GM23248 (cell line): ENCODE measurements at regions not wholly inside any gene's neighbourhood (a gene's known extent, or its start where the extent isn't known, plus 50 kb on each side); places are given as distances from the start of the nearest gene placed in this dataset.

Experiments used
- DNase-seq: peaks from one replicate; pipeline ENCODE4 v3.0.0-alpha.2; 2015
- H2AFZ ChIP-seq: fragments of 200-600 bp; sonication (generic); 2 replicates; pipeline ENCODE4 v1.6.1; 2016; ENCODE audit warnings: antibody characterized with exemption
- H3F3A ChIP-seq: fragments of 200-600 bp; sonication (generic); 2 replicates; pipeline ENCODE4 v1.6.1; 2016; ENCODE audit warnings: mild to moderate bottlenecking, antibody characterized with exemption, mixed run types; ENCODE audit not compliant: insufficient read depth
- H3K27ac ChIP-seq: fragments of 200-600 bp; sonication (generic); 2 replicates; pipeline ENCODE4 v1.5.1; 2016; ENCODE audit warnings: mild to moderate bottlenecking
- H3K27me3 ChIP-seq: fragments of 200-600 bp; sonication (generic); replicated peaks from 2 replicates; pipeline ENCODE4 v1.6.1; 2016; ENCODE audit warnings: mild to moderate bottlenecking; ENCODE audit not compliant: insufficient read depth
- H3K36me3 ChIP-seq: fragments of 200-600 bp; sonication (generic); 2 replicates; pipeline ENCODE4 v1.6.1; 2016; ENCODE audit warnings: low read depth, mild to moderate bottlenecking
- H3K4me1 ChIP-seq: fragments of 200-600 bp; sonication (generic); 2 replicates; pipeline ENCODE4 v1.6.1; 2016; ENCODE audit warnings: mild to moderate bottlenecking; ENCODE audit not compliant: insufficient read depth
- H3K4me2 ChIP-seq: fragments of 200-600 bp; sonication (generic); one replicate; pipeline ENCODE4 v1.6.1; 2016; ENCODE audit warnings: mild to moderate bottlenecking; ENCODE audit not compliant: unreplicated experiment
- H3K4me3 ChIP-seq: fragments of 200-600 bp; sonication (generic); 2 replicates; pipeline ENCODE4 v1.5.1; 2016; ENCODE audit warnings: mild to moderate bottlenecking
- H3K79me2 ChIP-seq: fragments of 200-600 bp; sonication (generic); 2 replicates; pipeline ENCODE4 v1.6.1; 2016; ENCODE audit warnings: mild to moderate bottlenecking; ENCODE audit not compliant: insufficient read depth
- H3K9ac ChIP-seq: fragments of 200-600 bp; sonication (generic); 2 replicates; pipeline ENCODE4 v1.6.1; 2016; ENCODE audit warnings: mild to moderate bottlenecking
- H3K9me2 ChIP-seq: fragments of 200-600 bp; sonication (generic); 2 replicates; pipeline ENCODE4 v1.6.1; 2016; ENCODE audit warnings: mixed run types, mild to moderate bottlenecking, moderate library complexity; ENCODE audit not compliant: insufficient read depth
- H3K9me3 ChIP-seq: fragments of 200-600 bp; sonication (generic); one replicate; pipeline ENCODE4 v1.6.1; 2017; ENCODE audit warnings: low read depth
- H4K20me1 ChIP-seq: fragments of 200-600 bp; sonication (generic); 2 replicates; pipeline ENCODE4 v1.6.0; 2016; ENCODE audit not compliant: insufficient read depth
- EZH2 ChIP-seq: fragments of 200-600 bp; sonication (generic); IDR thresholded peaks from 2 replicates; pipeline ENCODE4 v1.6.1; 2018; ENCODE audit warnings: antibody characterized with exemption, mild to moderate bottlenecking; ENCODE audit not compliant: insufficient read depth, poor library complexity, severe bottlenecking
- EZH2phosphoT487 ChIP-seq: fragments of 200-600 bp; sonication (generic); IDR thresholded peaks from 2 replicates; pipeline ENCODE4 v1.6.1; 2018; ENCODE audit warnings: antibody characterized with exemption, moderate library complexity, mild to moderate bottlenecking, low read depth; ENCODE audit not compliant: insufficient read depth
- whole genome bisulfite sequencing, 2 experiments: methylation state at CpG; one replicate each; pipeline ENCODE4 v1.1.6; 2015 to 2017; ENCODE audit warnings: low lambda C conversion rate in 2 of 2, low coverage in 1 of 2; ENCODE audit errors: missing lambda C conversion rate in 2 of 2; 5-methylcytosine and 5-hydroxymethylcytosine counted together
- in situ Hi-C: fragments of 300-500 bp; cut with MboI; formaldehyde crosslinking; loops from 2 replicates; pipeline ENCODE4 v1.15.0; 2020

DNA sequence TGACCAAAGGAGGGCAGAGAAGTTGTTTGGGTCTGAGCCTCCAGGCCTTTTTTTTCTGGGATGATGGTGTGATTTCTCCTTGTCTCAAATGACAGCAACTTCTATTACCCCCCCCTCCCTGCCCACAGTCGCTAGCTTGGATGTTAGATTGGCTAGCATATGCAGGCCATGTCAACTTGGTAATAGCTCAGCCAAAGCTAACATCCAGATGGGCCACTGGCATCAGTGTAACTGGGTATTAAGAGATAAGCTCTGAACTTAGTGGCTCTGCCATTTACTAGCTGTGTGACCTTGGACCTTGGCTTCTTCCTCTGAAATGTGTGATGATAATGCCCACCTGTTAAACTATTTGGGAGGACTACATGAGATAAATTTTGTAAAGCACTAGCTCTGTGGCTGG, 86.9 kb upstream of the TSPAN2 start:
- peaks cover 3% of the 10 kb centered on the region; the same call in 1 of the 2 replicates for H3K9me2 ChIP-seq
- no peaks in the 10 kb centered on the region for H3K27me3 ChIP-seq
- no peaks in the 10 kb centered on the region for H3K79me2 ChIP-seq
- H3K9ac ChIP-seq: no peak overlapping the region
- in situ Hi-C loops: no loop called here
- 100% methylated on average over 1 of the region's 1 CpG for WGBS, 2 experiments
- H3K4me2 ChIP-seq: no peak overlapping the region
- no peaks in the 10 kb centered on the region for H4K20me1 ChIP-seq
- TF ChIP-seq EZH2: no peak
- no peak for TF ChIP-seq EZH2phosphoT487
- H3K4me1 ChIP-seq: peaks cover 45% of the 10 kb centered on the region
- no peak for DNase-seq
- no peak overlapping the region for H2AFZ ChIP-seq
- no peak overlapping the region for H3K4me3 ChIP-seq
- H3K36me3 ChIP-seq: no peaks in the 10 kb centered on the region
- H3F3A ChIP-seq: peaks cover 47% of the 10 kb centered on the region
- no peaks in the 10 kb centered on the region for H3K9me3 ChIP-seq
- no peak overlapping the region for H3K27ac ChIP-seq

DNA sequence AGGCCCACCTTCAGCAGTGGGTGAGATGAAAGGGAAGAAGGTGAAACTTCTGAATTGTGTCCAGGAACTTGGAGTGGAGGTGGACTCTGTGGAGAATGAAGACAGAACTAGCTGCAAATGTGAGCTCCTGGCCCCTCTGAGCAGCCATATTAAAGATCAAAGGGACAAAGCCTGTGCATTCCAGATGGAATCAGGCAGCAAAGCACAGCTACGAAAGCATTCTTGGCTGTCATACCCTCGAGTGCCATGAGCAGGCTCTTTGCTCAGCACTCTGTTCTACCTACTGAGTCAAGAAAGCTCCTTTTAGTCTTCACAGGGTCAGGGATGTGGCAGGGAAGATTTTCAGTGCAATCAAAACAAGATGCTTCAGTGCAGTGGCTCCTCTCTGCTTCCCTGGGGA, 86.3 kb upstream of the TSPAN2 start:
- no peak for DNase-seq
- Histone ChIP-seq H3K27me3 (no peaks in the 10 kb centered on the region), H3K9me3 (no peaks in the 10 kb centered on the region), H4K20me1 (no peaks in the 10 kb centered on the region), H3F3A (peaks cover 49% of the 10 kb centered on the region), H3K27ac (no peak overlapping the region), H2AFZ (no peak overlapping the region), H3K9me2 (peaks cover 3% of the 10 kb centered on the region; the same call in 1 of the 2 replicates), H3K4me1 (peaks cover 45% of the 10 kb centered on the region), H3K9ac (no peak overlapping the region), H3K36me3 (no peaks in the 10 kb centered on the region), H3K79me2 (no peaks in the 10 kb centered on the region), H3K4me2 (no peak overlapping the region), H3K4me3 (no peak overlapping the region)
- TF ChIP-seq EZH2 (no peak), EZH2phosphoT487 (no peak)
- in situ Hi-C loops: no loop called here
- 62 to 68% methylated on average over 2 of the region's 2 CpGs for WGBS, 2 experiments

DNA sequence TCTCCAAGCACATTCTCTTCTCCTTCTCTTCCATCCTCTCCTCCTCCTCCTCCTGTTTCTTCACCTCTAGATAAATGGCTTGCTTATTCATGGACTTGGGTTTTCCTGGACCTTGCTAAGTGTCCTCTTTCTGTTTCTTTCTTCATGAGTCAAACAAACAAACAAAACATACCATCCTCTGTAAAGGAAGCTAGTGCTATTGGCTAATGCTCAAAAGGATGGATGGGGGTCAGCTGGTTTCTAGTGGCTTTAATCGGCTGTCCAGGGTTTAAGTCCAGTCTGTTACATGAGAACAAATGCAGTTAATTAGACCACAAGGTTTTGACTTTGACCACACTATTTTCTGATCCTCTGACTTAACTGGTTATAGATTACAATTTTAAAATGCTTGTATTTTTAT, 83.8 kb upstream of the TSPAN2 start:
- Histone ChIP-seq H2AFZ (peak overlapping the region; percentile 22; the same call in 1 of the 2 replicates), H3F3A (peaks cover 47% of the 10 kb centered on the region), H3K36me3 (no peaks in the 10 kb centered on the region), H3K9me3 (no peaks in the 10 kb centered on the region), H3K4me3 (no peak overlapping the region), H3K4me2 (no peak overlapping the region), H3K79me2 (no peaks in the 10 kb centered on the region), H4K20me1 (no peaks in the 10 kb centered on the region), H3K4me1 (peaks cover 46% of the 10 kb centered on the region), H3K9ac (no peak overlapping the region), H3K27ac (0 out of 2 replicates have a peak overlapping the region, but pooled peaks have one; percentile 95), H3K9me2 (peaks cover 3% of the 10 kb centered on the region; the same call in 1 of the 2 replicates), H3K27me3 (no peaks in the 10 kb centered on the region)
- 76 to 82% methylated on average over 1 of the region's 1 CpG for WGBS, 2 experiments
- no peak for DNase-seq
- in situ Hi-C loops: no loop called here
- TF ChIP-seq EZH2 (no peak), EZH2phosphoT487 (no peak)

DNA sequence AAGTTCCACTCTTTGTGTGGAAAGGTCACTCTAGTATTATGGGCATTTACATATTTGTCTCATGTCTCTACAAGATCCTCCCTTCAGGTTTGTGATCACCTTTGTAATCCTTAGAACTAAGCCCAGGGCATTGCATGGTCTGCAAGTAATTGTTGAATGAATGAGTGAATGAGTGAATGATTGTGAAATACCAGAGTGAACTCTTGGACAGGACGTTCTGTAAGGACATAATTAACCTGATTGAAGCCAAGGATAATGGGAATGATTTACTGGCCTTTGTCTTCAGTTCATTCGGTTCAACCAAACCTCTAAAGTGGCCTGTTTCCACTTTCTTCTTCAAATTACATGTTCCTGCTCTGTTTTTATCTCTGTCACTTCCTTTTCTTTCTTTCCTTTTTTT, 83.0 kb upstream of the TSPAN2 start:
- Histone ChIP-seq H3K4me2 (no peak overlapping the region), H2AFZ (no peak overlapping the region), H3K9me2 (peaks cover 3% of the 10 kb centered on the region; the same call in 1 of the 2 replicates), H3K9ac (no peak overlapping the region), H3F3A (peaks cover 55% of the 10 kb centered on the region), H3K4me3 (no peak overlapping the region), H3K27ac (peak overlapping the region; percentile 95; the same call in 1 of the 2 replicates), H3K36me3 (no peaks in the 10 kb centered on the region), H3K27me3 (no peaks in the 10 kb centered on the region), H3K9me3 (no peaks in the 10 kb centered on the region), H3K79me2 (no peaks in the 10 kb centered on the region), H3K4me1 (peaks cover 55% of the 10 kb centered on the region), H4K20me1 (no peaks in the 10 kb centered on the region)
- 20 to 22% methylated on average over 2 of the region's 2 CpGs for WGBS, 2 experiments
- no peak for DNase-seq
- in situ Hi-C loops: no loop called here
- TF ChIP-seq EZH2phosphoT487 (no peak), EZH2 (no peak)

DNA sequence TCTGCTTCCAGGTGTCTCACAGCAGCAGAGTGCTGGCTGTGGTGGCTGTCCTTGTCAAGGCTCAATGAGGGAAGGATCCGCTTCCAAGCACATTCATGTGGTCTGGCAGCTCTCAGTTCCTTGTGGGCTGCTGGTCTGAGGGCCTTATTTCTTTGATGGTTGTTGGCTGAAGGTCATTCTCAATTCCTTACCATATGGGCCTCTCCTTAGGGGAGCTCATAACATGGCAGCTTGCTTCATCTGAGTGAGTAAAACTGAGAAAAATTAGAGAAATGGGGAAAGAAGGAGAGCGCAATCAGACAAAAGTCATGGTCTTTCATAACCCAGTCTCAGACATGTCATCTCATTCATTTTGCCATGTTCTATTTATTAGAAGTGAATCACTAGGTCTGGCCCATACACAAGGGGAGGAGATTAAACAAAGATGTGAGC, 81.7 kb upstream of the TSPAN2 start:
- Histone ChIP-seq H3K4me3 (no peak overlapping the region), H2AFZ (no peak overlapping the region), H3F3A (peaks cover 68% of the 10 kb centered on the region), H3K27ac (peak overlapping the region; percentile 95), H4K20me1 (no peaks in the 10 kb centered on the region), H3K79me2 (no peaks in the 10 kb centered on the region), H3K4me2 (peak overlapping the region; percentile 37), H3K9me2 (peaks cover 3% of the 10 kb centered on the region; the same call in 1 of the 2 replicates), H3K9ac (peak overlapping the region; percentile 68), H3K9me3 (no peaks in the 10 kb centered on the region), H3K36me3 (no peaks in the 10 kb centered on the region), H3K27me3 (no peaks in the 10 kb centered on the region), H3K4me1 (peaks cover 68% of the 10 kb centered on the region)
- DNase-seq: peak; percentile 78
- 0 out of 2 replicates have a peak, but pooled peaks have one; percentile 21 for TF ChIP-seq EZH2phosphoT487
- no peak for TF ChIP-seq EZH2
- in situ Hi-C loops: no loop called here
- 17 to 19% methylated on average over 2 of the region's 2 CpGs for WGBS, 2 experiments
